HepG2 (cell line): ENCODE measurements at regions not wholly inside any gene's neighbourhood (a gene's known extent, or its start where the extent isn't known, plus 50 kb on each side); places are given as distances from the start of the nearest gene placed in this dataset.
A peak's percentile ranks its signal among the peaks of the same experiment; 100 is the strongest.

Experiments used
- ATRX ChIP-seq: sonication (generic); formaldehyde crosslinking; IDR thresholded peaks from 2 replicates; pipeline ENCODE4 v1.4.0; 2020; ENCODE audit warnings: missing genetic modification reagents, borderline replicate concordance
- HNRNPK ChIP-seq: fragments of 200-400 bp; formaldehyde crosslinking; IDR thresholded peaks from 2 replicates; pipeline ENCODE4 v1.6.1; 2018; ENCODE audit warnings: low read length, low read depth, moderate library complexity, mild to moderate bottlenecking; ENCODE audit not compliant: poor library complexity, severe bottlenecking
- MAZ ChIP-seq, 2 experiments: sonication (generic) in 1 of 2; formaldehyde crosslinking in 1 of 2; IDR thresholded peaks; 2 replicates each; pipeline versions ENCODE4 v1.5.0 to v1.6.1; 2012 to 2020; ENCODE audit warnings: low read depth in 2 of 2, mild to moderate bottlenecking in 2 of 2, borderline replicate concordance in 1 of 2, improper control_type of control experiment in 1 of 2, low read length in 1 of 2, missing genetic modification reagents in 1 of 2, moderate library complexity in 1 of 2
- NFIC ChIP-seq: IDR thresholded peaks from 2 replicates; pipeline ENCODE4 v1.6.1; 2012; ENCODE audit warnings: mild to moderate bottlenecking, low read length, inconsistent platforms
- NFKB2 ChIP-seq: sonication (generic); formaldehyde crosslinking; IDR thresholded peaks from 2 replicates; pipeline ENCODE4 v1.4.0; 2020; ENCODE audit warnings: missing genetic modification reagents, borderline replicate concordance
- NR0B2 ChIP-seq: sonication (generic); formaldehyde crosslinking; IDR thresholded peaks from 2 replicates; pipeline ENCODE4 v1.4.0; 2020; ENCODE audit warnings: mild to moderate bottlenecking, missing genetic modification reagents
- TFDP2 ChIP-seq: sonication (generic); formaldehyde crosslinking; IDR thresholded peaks from 2 replicates; pipeline ENCODE4 v1.4.0; 2020; ENCODE audit warnings: missing genetic modification reagents
- ZFP41 ChIP-seq: sonication (generic); formaldehyde crosslinking; IDR thresholded peaks from 2 replicates; pipeline ENCODE4 v1.4.0; 2020; ENCODE audit warnings: mild to moderate bottlenecking, missing genetic modification reagents, borderline replicate concordance
- ZMYM3 ChIP-seq: sonication (generic); formaldehyde crosslinking; IDR thresholded peaks from 2 replicates; pipeline ENCODE4 v1.5.1; 2020; ENCODE audit warnings: mild to moderate bottlenecking, missing genetic modification reagents
- ZNF318 ChIP-seq: sonication (generic); formaldehyde crosslinking; IDR thresholded peaks from 2 replicates; pipeline ENCODE4 v1.4.0; 2020; ENCODE audit warnings: mild to moderate bottlenecking, missing genetic modification reagents
- ZSCAN5A ChIP-seq: sonication (generic); formaldehyde crosslinking; IDR thresholded peaks from 2 replicates; pipeline ENCODE4 v1.8.0; 2022; ENCODE audit warnings: mild to moderate bottlenecking, missing genetic modification reagents, borderline replicate concordance
- TF ChIP-seq, protein P1 (sequence below): sonication (generic); formaldehyde crosslinking; IDR thresholded peaks from 2 replicates; pipeline ENCODE4 v1.8.0; 2022; ENCODE audit warnings: mild to moderate bottlenecking, missing genetic modification reagents, moderate library complexity

DNA sequence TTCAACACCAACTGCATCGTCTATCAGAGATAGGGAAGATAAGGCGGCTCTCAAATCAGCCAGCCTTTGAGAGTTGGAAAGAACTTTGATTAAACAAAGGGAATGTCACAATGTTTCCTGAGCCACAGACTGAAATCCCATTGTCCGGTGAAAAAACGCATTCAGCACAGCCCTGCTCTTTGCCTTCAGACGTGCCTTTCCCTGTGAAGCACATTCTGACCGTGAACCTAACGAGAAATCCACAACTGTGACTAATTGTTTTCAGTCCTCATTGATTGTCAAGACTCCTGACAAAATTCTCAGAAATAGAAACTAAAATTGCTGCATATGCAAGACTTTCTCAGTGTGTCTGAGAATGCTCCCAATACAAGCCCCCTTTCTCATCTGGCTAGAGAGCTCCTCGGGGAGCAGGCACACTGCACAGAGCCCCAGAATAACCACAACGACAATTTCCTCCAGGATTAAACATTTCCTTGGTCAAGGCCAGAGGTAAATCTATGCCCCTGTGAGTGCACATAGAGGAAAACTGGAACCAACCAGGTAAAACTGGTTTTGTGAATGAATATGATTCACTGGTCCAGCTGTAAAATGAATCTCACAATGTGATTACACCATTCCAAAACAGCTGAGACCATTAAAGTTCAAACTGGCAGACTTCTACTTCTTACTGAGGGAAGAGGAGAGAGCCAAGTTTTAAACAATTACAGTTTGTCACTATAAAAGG, 561.9 kb upstream of the ID2 start (continued):
- TF ChIP-seq TFDP2 (CRISPR knock-in tag) (peak; percentile 51), ZSCAN5A (peak; percentile 80; the same call in 1 of the 2 replicates), ATRX (no peak), NFIC (peak; percentile 87), NR0B2 (no peak), HNRNPK (no peak), ZFP41 (CRISPR knock-in tag) (no peak), NFKB2 (CRISPR knock-in tag) (no peak), ZNF318 (CRISPR knock-in tag) (no peak), MAZ (IDR thresholded peaks at IDR 0.05; ENCODE audit: borderline replicate concordance, low read depth, low read length) (no peak), MAZ (CRISPR knock-in tag; IDR thresholded peaks at IDR 0.05; ENCODE audit: low read depth) (no peak), ZMYM3 (no peak; the same call in 1 of the 2 replicates)
- TF ChIP-seq, protein P1, sequence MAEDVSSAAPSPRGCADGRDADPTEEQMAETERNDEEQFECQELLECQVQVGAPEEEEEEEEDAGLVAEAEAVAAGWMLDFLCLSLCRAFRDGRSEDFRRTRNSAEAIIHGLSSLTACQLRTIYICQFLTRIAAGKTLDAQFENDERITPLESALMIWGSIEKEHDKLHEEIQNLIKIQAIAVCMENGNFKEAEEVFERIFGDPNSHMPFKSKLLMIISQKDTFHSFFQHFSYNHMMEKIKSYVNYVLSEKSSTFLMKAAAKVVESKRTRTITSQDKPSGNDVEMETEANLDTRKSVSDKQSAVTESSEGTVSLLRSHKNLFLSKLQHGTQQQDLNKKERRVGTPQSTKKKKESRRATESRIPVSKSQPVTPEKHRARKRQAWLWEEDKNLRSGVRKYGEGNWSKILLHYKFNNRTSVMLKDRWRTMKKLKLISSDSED (CRISPR knock-in tag), result no peak
